Head of caudate nucleus (tissue), 42 donors: ENCODE measurements at regions not wholly inside any gene's neighbourhood (a gene's known extent, or its start where the extent isn't known, plus 50 kb on each side); places are given as distances from the start of the nearest gene placed in this dataset.
"Not testable (repeated sequence)": the region's sequence is repeated elsewhere in the genome, so short reads cannot be mapped to it uniquely, and the experiment has no call there.

Experiments
- DNase-seq, 42 donors: peaks; one replicate each; pipeline versions ENCODE4 v3.0.0 to v3.0.0-alpha.2; 2020 to 2021; ENCODE audit warnings: mixed read lengths in 7 of 42
- intact Hi-C: fragments of 100-400 bp; cut with DNase I; formaldehyde crosslinking; loops from one replicate; pipeline ENCODE4 v1.15.0; 2022

DNA sequence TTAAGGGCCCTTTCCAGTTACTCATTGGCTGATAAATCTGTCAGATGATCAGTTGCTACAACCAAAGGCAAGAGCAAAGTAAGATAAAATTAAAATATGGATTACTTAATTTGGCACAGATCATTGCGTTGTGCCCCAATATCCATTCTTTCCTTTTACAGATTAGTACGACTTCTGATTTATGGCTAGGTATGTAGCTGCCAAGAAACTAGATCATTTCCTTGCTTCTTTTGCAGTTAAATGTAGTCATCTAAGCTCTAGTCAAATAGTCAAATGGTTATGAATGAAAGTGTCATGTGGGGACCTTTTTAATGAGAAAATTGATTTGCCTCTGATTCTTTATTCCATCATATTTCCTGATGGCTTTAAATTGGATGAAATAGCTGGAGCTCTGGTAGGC lies 1039.9 kb upstream of the FLRT2 start:
- intact Hi-C loops: no loop called here
- DNase-seq: no peak

DNA sequence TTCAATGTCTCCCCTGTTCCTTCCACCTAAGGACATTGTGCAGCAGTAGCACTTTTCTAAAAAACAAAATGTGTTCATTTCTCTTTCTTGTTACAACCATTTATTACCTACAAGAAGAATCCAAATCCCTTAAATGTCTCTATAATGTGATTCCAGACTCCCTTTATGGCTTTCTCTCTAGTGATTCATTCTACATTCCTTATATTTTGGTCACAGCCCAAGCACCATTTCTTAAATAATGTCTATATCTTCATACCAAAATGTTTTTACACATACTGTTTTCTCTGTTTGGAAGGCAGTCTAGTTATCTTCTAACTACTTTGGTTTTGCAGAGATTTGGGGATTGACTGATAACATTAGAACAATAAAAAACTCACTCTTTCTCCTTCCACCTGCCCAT lies 1037.3 kb upstream of the FLRT2 start:
- no peak for DNase-seq
- intact Hi-C loops: no loop called here

DNA sequence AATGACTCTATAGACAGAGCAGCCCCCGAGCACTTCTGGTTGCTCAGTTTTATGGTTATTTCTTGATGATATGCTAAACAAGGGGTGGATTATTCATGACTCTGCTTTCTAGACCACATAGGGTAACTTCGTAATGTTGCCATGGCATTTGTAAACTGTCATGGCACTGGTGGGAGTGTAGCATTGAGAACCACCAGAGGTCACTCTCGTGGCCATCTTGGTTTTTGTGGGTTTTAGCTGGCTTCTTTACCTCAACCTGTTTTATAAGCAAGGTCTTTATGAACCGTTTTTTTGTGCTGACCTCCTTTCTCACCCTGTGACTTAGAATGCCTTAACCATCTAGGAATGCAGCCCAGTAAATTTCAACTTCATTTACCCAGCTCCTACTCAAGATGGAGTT lies 1036.2 kb upstream of the FLRT2 start:
- intact Hi-C loops: no loop called here
- no peak for DNase-seq

DNA sequence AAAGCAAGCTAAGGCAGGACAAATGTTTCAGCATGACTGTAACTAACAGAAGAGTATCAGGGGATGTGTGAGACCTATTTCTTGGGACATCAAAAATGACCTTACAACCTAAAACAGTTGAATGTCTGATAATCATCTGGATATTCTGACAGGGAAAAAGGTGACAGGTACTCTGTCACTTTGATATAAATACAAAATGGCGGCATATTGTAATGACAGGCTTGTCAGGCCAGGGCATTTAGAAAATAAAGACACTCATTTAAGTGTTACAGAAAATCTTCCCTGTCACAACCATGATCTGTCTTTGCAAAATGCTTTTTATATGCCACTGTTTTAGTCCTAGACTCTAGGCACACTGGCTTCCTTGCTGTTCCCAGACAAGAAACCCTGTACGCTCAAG lies 1033.3 kb upstream of the FLRT2 start:
- DNase-seq: no peak
- intact Hi-C loops: no loop called here

DNA sequence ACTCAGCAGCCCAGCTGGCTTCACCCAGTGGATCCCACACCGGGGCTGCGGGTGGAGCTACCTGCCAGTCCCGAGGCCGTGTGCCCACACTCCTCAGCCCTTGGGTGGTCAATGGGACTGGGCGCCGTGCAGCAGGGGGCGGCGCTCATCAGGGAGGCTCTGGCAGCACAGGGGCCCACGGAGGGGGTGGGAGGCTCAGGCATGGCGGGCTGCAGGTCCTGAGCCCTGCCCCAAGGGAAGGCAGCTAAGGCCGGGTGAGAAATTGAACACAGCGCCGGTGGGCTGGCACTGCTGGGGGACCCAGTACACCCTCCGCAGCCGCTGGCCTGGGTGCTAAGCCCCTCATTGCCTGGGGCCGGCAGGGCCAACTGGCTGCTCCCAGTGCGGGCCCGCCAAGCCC lies 1017.1 kb upstream of the FLRT2 start:
- intact Hi-C loops, DNase-seq: not testable (repeated sequence)

DNA sequence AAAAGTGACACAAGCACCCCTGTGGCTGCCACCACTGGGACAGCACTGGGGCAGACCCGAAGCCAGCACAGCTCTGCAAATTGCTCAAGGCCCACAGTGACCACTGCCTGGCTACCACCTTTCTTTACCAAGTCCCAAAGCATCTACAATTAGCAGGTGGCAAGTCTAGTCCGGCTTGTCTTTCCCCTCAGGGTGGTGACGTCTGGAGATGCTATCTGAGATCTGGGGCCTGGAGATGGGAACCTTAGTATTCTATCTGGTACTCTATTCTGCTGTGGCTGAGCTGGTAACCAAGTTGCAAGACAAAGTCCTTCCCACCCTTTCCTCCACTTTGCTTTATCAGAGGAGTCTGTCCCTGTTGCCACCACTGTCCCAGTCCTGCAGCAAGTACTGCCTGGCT lies 1010.1 kb upstream of the FLRT2 start:
- no peak for DNase-seq
- intact Hi-C loops: no loop called here

DNA sequence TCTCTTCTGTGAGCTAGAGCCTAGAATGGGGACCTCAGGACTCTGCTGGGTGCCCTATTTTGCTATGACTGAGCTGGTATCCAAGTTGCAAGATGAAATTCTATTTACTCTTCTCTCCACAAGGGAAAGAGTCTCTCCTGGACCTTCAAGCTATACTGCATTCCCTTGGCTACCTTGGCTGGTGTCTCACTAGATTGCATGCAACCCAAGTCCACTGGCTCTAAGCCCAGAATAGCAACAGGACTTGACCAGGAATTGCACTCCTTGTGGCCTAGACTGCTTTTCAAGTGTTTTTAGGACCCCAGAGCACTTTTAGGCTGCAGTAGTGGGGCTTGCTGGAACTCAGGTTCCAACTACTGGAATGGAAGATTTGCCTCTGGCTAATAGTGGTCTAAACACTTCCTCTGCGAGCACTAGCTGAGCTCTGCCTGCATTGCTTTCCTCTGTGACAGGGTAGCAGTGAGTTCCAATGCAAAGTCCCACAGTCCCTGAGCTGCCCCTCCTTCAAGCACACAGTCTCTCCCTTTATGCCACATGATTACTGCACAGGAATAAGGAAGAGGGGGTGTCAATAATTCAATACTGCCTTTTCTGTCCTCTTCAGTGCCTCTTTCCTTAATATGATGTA lies 1009.1 kb upstream of the FLRT2 start:
- intact Hi-C loops: no loop called here
- no peak for DNase-seq

DNA sequence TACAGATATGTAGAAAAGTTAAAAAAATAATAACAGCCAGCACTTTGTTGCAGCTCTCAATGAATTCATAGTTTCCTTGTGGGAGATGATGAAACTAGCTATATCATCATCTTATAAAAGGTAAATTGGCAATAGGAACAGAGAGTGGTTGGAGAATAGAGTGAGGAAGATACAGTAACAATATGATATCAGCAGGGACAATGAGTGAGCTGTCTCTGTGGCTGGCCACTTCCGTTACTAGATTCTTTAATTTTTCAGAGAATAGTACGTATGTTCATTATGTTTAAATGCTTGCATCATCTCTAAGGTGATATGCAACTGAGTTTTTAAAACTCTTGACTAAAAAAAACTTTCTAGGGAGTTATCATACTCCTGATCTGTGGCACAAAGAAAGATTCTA lies 1006.2 kb upstream of the FLRT2 start:
- intact Hi-C loops: no loop called here
- DNase-seq: no peak

DNA sequence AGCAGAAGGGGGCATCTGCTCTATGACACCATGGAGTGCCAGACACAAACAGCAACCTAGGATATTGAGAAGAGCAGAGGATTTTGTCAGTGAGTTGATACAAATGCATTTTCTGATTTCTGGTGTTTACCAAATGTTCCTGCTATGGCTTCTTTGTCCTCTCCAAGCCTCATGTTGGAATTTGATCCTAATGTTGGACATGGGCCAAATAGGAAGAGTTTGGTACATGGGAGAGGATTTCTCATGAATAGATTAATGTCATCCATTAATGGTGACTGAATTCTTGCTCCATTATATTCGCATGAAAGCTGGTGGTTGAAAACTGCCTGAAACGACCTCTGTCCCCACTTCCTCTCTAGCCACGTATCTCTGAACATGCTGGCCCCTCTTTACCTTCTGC lies 1002.2 kb upstream of the FLRT2 start:
- intact Hi-C loops: no loop called here
- DNase-seq: no peak

DNA sequence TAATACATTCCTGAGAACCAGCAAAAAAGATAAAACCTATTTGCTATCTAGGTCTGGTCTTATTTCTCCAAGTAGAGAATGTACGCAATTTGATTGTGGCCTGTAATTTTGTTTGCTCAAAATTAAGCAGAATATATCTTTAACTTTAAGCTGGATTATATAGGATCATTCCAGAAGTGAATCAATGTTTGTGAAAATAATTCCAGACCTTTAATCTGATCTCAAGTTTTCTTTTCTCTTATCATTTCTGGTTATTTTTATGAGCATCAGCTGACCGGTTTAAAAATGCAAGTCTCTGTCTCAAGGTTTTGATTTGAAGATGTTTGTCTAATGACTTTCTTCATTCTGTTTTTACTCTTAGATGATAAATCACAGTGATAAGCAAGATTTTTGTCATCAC lies 997.9 kb upstream of the FLRT2 start:
- intact Hi-C loops: no loop called here
- DNase-seq: no peak

DNA sequence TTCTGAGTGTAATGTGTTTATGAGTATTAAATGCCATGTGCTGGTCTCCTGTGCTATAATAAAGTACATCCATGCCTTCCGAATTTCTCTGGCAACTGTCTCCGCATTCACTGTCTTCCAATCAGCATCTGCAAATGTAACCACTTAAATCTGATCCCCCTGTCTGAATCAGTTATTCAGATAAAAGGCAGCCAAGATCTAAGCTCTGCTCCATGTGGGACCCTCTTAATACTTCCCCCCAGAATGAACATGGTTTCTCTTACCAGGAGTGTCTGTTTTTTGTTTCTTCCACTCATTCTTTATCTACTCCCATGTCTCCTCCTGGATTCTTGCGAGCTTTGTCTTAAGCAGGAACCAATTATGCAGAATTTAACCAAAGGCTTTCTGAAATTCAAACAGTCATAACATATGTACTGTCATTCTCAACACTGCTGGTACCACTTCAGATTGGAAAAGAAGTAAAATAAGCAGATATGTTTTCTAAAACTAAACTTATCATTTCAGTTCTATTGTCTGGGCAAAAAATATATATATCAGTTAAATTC lies 996.7 kb upstream of the FLRT2 start:
- DNase-seq: no peak
- intact Hi-C loops: no loop called here

DNA sequence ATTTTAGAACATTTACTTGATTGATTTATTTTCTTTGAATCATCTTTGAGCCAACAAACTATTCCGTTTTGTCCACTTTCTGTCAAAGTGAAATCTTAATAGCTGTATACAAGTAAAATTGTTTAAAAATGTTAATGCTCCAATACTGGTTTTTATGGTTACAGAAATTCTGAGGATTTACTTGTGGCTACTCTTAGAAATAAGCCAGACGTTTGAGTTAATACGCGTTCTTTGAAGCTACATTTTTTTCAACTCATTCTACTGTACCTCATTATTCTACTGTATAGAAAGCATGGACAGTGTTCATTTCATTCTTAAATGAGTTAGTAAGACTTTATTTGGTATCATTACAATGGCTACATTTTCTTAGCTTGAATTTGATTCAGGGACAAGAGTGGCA lies 996.2 kb upstream of the FLRT2 start:
- intact Hi-C loops: no loop called here
- DNase-seq: no peak

DNA sequence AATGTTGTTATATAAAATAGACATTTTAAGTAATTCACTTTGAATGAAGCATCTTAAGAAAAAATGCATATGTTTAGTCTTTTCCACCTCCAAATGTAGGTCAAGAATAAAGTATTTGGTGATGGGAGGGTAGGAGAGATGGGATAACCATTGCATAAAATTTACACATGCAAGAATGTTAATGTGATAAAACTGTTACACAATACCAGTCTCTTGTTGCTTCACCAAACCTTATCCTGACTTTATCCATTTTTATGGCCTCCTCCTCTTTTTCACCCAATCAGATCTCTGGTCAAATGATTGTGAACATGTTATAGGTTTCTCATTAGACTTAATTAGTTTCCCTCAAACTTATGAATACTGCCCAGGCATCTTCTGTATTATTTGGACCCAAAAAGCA lies 994.5 kb upstream of the FLRT2 start:
- DNase-seq: no peak
- intact Hi-C loops: no loop called here

DNA sequence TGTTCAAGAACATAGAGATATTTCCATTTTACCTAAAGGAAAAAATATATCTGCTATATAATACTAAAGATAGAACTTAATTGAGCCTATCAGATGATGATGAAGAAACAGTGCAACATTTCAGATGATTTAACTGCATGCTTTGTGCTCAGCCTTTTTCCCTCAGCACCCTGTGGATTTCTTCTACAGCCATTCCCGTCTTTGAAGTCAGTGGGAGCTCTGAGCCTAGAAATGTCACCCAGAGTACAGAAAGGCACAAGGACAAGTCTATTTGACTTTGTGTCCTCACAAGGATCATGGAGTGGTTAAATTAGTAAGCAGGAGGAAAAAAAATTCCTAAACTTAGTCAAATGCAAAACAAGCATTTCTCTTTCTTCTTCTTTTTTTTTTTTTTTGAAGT lies 994.0 kb upstream of the FLRT2 start:
- intact Hi-C loops: no loop called here
- DNase-seq: no peak

DNA sequence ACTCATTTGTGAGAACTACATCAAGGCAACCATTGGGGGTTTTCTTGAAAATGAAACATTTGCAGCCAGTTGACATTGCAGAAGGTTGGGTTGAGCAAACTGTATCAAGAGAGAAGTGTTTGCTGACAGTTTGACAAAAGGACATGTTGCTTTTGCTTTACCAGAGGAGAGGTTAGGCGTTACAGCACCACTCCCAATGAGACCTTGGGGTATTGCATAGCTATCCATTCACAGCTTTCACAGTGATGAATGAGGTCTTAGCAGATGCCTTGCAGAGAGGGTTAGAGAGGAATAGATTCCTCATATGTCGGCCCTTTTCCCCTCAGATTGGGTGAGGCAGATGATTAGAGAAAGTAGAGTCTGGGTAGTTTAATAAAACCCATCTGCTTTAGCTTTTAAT lies 988.9 kb upstream of the FLRT2 start:
- intact Hi-C loops: no loop called here
- DNase-seq: no peak

DNA sequence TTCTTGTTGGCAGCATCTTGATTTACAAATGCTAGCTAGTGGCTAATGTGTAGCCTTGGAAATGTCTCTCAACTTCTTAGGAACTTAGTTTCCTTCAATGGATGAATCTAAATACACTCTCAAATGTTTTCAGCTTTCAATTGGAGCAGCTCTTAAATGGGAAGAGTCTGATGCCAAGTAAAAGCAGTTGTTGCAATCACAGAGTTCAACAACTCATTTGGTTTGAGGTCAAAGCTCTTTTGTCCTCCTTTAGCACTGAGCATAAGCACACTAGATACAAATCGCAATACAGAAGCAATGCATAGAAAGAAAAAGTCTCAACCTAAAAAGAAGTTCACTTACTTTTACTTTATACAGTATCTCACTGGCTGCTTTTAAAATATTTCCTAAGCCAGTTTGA lies 986.1 kb upstream of the FLRT2 start:
- intact Hi-C loops: no loop called here
- DNase-seq: no peak

DNA sequence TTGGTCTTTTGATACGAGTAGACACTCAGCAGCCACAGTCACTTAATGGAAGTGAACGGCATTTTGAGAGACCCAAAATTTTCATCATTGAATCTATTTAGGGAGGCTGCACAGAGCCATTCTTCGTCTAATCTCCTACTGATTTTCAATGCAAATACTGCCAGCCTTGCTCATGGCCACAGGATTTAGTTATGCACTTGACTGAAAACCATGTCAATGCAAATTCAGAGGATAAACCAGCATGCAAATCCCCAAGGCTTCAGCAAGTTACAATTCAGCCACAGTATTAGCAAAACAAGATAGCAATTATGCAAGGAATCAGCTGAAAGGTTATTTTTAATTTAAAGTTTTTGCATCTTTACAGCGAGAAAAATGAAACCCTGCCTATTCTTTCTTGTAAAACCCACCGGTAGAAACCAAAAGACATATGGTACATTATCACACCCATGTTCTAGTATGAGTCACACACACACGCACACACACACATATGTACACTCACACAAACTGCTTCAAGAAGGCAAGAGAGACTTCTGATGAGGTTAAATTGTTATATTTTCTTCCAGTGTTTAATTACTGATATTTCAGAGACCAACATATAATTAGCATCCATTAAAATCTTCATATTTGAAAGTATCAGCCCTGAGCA lies 985.3 kb upstream of the FLRT2 start:
- no peak for DNase-seq

DNA sequence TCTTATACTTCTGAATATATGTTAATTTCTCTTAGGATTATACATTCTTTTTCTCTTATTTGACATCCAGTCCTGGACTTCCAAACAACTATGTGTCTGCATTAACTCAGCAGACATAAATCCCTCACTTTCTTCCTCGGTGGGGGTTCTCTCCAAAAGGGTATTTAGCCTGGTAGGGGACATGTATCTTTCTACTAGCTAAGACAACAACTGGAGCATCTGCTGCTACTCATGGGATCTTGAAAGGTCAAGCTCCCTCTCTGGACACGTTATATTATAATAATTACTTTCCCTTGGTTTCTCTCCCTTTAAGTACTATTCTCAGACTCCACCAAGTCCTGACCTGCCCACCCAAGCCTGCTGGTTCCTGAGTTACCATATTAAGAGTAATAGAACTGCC lies 983.7 kb upstream of the FLRT2 start:
- no peak for DNase-seq
- intact Hi-C loops: no loop called here

More for the DNA sequence above, 985.3 kb upstream of the FLRT2 start:
- intact Hi-C loops: no loop called here

DNA sequence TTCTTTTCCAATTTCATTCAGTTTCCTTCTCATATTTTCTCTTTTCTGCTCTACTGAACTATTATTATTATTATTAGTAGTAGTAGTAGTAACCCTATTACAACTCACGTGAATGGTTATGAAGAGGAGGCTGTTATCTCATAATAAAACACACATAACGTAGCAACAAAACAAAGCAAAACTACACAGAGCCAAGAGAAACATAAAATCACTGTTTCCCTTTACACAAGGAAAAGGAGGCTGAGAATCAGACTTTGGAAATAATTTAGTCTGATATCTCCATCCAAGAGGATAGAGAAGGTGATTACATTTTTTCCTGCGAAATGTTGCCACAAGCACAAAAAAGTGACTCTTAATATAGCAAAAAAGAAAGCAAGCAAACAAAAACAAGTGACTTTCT lies 975.8 kb upstream of the FLRT2 start:
- no peak for DNase-seq
- intact Hi-C loops: no loop called here

DNA sequence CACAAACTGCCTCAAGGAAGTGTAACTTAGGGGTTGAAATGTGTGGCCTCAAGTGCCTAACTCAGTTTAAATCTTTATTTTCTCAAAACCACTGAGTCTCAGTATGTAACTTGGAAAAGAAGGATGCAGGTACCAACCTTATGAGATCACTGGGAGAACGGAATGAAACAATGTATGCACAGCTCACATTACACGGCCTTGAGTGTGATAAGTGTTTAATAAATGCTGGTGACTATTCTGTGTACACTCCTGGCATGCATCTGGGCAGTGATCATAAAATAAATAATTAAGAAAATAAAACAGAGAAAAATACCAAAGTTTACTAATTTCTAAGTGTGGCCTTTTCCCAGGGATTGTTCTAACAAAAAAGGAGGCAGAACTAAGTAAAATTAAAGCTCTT lies 974.5 kb upstream of the FLRT2 start:
- intact Hi-C loops: no loop called here
- no peak for DNase-seq

DNA sequence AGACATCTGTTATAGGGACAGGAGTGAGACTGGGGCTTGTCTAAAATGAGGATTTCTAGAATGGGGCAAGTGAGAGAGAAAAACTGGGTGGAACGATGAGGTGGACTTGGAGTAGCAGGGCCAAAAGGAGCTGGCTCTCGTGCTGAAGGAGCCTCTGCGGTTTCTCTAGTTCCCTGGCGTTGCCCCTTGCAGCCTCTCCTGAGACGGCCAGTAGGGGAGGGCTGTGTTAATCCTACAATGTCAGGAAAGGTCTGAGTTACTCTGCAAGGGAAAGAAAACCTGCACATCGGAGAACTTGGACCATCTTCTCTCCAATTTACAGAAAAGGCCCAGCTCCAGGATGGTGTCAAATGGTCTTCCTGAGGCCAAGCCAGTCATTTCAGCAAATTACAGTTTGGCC lies 963.8 kb upstream of the FLRT2 start:
- intact Hi-C loops: no loop called here
- no peak for DNase-seq
